GM23248 (cell line): ENCODE measurements at regions not wholly inside any gene's neighbourhood (a gene's known extent, or its start where the extent isn't known, plus 50 kb on each side); places are given as distances from the start of the nearest gene placed in this dataset.

Experiments
- EZH2 ChIP-seq: fragments of 200-600 bp; sonication (generic); IDR thresholded peaks from 2 replicates; pipeline ENCODE4 v1.6.1; 2018; ENCODE audit warnings: antibody characterized with exemption, mild to moderate bottlenecking; ENCODE audit not compliant: insufficient read depth, poor library complexity, severe bottlenecking
- EZH2phosphoT487 ChIP-seq: fragments of 200-600 bp; sonication (generic); IDR thresholded peaks from 2 replicates; pipeline ENCODE4 v1.6.1; 2018; ENCODE audit warnings: antibody characterized with exemption, moderate library complexity, mild to moderate bottlenecking, low read depth; ENCODE audit not compliant: insufficient read depth

GRCh38 chr3:193929921-193930646 is 205.9 kb upstream of the HES1 start:
- TF ChIP-seq EZH2 (no peak), EZH2phosphoT487 (no peak)
